ENCODE measurements at regions not wholly inside any gene's neighbourhood (a gene's known extent, or its start where the extent isn't known, plus 50 kb on each side); places are given as distances from the start of the nearest gene placed in this dataset.

- no peak for TF ChIP-seq ZBTB40 (IDR thresholded peaks at IDR 0.05; ENCODE audit: borderline replicate concordance)
- TF ChIP-seq RUNX3 (IDR thresholded peaks at IDR 0.05; ENCODE audit: low read length): no peak
- TF ChIP-seq HDAC2 (IDR thresholded peaks at IDR 0.05): no peak
- TF ChIP-seq BCLAF1 (IDR thresholded peaks at IDR 0.05): no peak
- TF ChIP-seq NFYB (IDR thresholded peaks at IDR 0.05; ENCODE audit: insufficient read depth, low read depth, low read length): no peak
- no peak for TF ChIP-seq EZH2 (IDR thresholded peaks at IDR 0.05; ENCODE audit: borderline replicate concordance, control insufficient read depth, low read depth, low read length)
Measured at GRCh38 chr2:14933753-14934152, 301.2 kb downstream of the LRATD1 start (continued).

Measured in GM12878 (cell line).